ENCODE measurements at regions not wholly inside any gene's neighbourhood (a gene's known extent, or its start where the extent isn't known, plus 50 kb on each side); places are given as distances from the start of the nearest gene placed in this dataset.
"Not testable (repeated sequence)": the region's sequence is repeated elsewhere in the genome, so short reads cannot be mapped to it uniquely, and the experiment has no call there.

- H3K27me3 ChIP-seq (ENCODE audit: control insufficient read depth in 5 of 5, insufficient read depth in 4 of 5, low read length in 5 of 5): no peaks in the 10 kb centered on the region
- H3K4me1 ChIP-seq (ENCODE audit: control insufficient read depth in 5 of 5, insufficient read depth in 5 of 5, low read length in 5 of 5): peaks cover 0 to 4% (median 0%) of the 10 kb centered on the region in 5 donors
- H3K36me3 ChIP-seq (ENCODE audit: control insufficient read depth in 5 of 5, insufficient read depth in 5 of 5, low read length in 5 of 5): no peaks in the 10 kb centered on the region
- no peaks in the 10 kb centered on the region for H3K9me3 ChIP-seq (ENCODE audit: control insufficient read depth in 5 of 5, low read length in 5 of 5)
- H3K27ac ChIP-seq (ENCODE audit: low read depth, low read length): no peak overlapping the region
- no peak overlapping the region for H3K9ac ChIP-seq (ENCODE audit: low read length in 5 of 5)
- H3K4me3 ChIP-seq (ENCODE audit: low read depth in 1 of 5, low read length in 5 of 5): no peak overlapping the region
These were observed 390.7 kb upstream of the EMCN start for GRCh38 chr4:100908540-100908939.

DNA sequence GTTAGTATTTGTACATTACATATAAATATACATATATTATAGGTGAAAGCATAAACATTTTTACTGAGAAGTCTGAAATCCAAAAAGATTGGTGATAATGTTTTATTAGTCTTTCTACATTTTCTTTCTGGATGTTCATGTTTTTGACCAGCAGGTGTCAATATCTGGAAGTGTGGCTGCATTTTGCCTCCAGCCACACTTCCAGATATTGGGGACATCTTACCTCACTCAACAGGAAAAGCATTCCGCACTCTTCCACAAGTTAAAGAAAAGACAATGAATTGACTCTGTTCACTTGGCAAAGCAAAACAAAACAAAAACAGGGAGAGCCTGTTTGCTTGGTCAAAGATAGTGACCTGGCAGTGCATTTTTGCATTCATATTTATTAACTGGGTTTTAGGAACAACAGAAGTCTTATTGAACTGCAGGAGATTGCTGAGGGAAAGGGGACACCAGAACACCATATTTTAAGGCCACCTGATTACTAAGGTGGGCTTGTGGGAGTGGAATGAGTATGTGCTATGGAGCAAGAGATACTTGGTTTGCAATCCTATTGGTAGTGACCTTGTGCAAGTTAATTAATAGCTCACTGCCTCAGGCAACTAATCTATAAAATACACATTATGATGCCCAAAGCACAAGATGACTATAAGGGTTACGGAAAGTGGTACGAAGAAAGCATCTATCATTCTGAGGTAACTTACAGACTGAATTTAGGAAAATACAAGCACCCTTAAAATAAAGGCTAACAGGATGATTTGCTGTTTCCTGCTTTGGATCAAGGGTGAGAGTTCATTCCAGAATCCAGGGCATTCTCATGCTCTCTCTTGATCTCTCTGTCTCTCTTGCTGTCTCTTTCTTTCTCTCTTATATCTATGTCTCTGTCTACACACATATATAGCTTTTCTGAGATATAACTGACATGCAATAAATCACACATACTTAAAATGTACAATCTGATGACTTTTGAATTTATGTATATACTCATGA is 389.9 kb upstream of the EMCN start:
- Histone ChIP-seq H3K4me1 (ENCODE audit: control insufficient read depth in 5 of 5, insufficient read depth in 5 of 5, low read length in 5 of 5) (peaks cover 0 to 4% (median 0%) of the 10 kb centered on the region in 5 donors), H3K9me3 (ENCODE audit: control insufficient read depth in 5 of 5, low read length in 5 of 5) (no peaks in the 10 kb centered on the region), H3K9ac (ENCODE audit: low read length in 5 of 5) (no peak overlapping the region), H3K36me3 (ENCODE audit: control insufficient read depth in 5 of 5, insufficient read depth in 5 of 5, low read length in 5 of 5) (no peaks in the 10 kb centered on the region), H3K4me3 (ENCODE audit: low read depth in 1 of 5, low read length in 5 of 5) (no peak overlapping the region), H3K27me3 (ENCODE audit: control insufficient read depth in 5 of 5, insufficient read depth in 4 of 5, low read length in 5 of 5) (no peaks in the 10 kb centered on the region), H3K27ac (ENCODE audit: low read depth, low read length) (no peak overlapping the region)

DNA sequence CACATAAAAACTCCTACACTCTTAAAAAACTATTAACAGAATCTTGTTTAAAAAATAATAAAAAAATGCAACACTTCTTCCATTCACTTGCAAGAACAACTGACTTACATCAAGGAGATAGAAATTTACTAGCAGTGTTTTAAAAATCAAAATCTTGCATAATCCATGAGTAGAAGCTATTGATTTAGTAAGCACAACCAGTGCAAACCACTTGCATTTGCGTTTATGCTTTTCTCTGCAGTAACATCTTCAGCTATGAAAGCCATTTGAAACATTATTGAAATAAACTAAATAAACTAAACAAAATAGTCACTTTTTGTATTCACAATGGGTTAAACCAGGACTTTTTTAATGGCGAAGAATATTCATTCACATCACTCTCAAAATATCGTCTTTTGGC is 389.2 kb upstream of the EMCN start:
- Histone ChIP-seq H3K4me3 (ENCODE audit: low read depth in 1 of 5, low read length in 5 of 5) (no peak overlapping the region), H3K27ac (ENCODE audit: low read depth, low read length) (no peak overlapping the region), H3K9ac (ENCODE audit: low read length in 5 of 5) (no peak overlapping the region), H3K9me3 (ENCODE audit: control insufficient read depth in 5 of 5, low read length in 5 of 5) (no peaks in the 10 kb centered on the region), H3K27me3 (ENCODE audit: control insufficient read depth in 5 of 5, insufficient read depth in 4 of 5, low read length in 5 of 5) (no peaks in the 10 kb centered on the region), H3K4me1 (ENCODE audit: control insufficient read depth in 5 of 5, insufficient read depth in 5 of 5, low read length in 5 of 5) (peaks cover 0 to 4% (median 0%) of the 10 kb centered on the region in 5 donors), H3K36me3 (ENCODE audit: control insufficient read depth in 5 of 5, insufficient read depth in 5 of 5, low read length in 5 of 5) (no peaks in the 10 kb centered on the region)

GRCh38 chr4:100900945-100901344 is 383.1 kb upstream of the EMCN start:
- H3K9ac ChIP-seq (ENCODE audit: low read length in 5 of 5); H3K4me1 ChIP-seq (ENCODE audit: control insufficient read depth in 5 of 5, insufficient read depth in 5 of 5, low read length in 5 of 5); H3K27me3 ChIP-seq (ENCODE audit: control insufficient read depth in 5 of 5, insufficient read depth in 4 of 5, low read length in 5 of 5); H3K9me3 ChIP-seq (ENCODE audit: control insufficient read depth in 5 of 5, low read length in 5 of 5); H3K27ac ChIP-seq (ENCODE audit: low read depth, low read length); H3K36me3 ChIP-seq (ENCODE audit: control insufficient read depth in 5 of 5, insufficient read depth in 5 of 5, low read length in 5 of 5); H3K4me3 ChIP-seq (ENCODE audit: low read depth in 1 of 5, low read length in 5 of 5): not testable (repeated sequence)

DNA sequence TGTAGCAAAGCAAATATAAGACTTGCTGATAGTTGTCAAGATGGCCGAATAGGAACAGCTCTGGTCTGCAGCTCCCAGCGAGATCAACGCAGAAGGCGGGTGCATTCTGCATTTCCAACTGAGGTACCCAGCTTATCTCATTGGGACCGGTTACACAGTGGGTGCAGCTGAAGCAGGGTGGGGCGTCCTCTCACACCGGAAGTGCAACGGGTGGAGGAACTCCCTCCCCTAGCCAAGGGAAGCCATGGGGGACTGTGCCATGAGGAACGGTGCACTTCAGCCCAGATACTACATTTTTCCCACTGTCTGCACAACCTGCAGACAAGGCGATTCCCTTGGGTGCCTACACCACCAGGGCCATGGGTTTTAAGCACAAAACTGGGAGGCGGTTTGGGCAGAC is 382.3 kb upstream of the EMCN start:
- H3K27me3 ChIP-seq (ENCODE audit: control insufficient read depth in 5 of 5, insufficient read depth in 4 of 5, low read length in 5 of 5): no peaks in the 10 kb centered on the region
- H3K4me1 ChIP-seq (ENCODE audit: control insufficient read depth in 5 of 5, insufficient read depth in 5 of 5, low read length in 5 of 5): peaks cover 0 to 7% (median 0%) of the 10 kb centered on the region in 5 donors
- H3K27ac ChIP-seq (ENCODE audit: low read depth, low read length): no peak overlapping the region
- no peak overlapping the region for H3K9ac ChIP-seq (ENCODE audit: low read length in 5 of 5)
- no peaks in the 10 kb centered on the region for H3K9me3 ChIP-seq (ENCODE audit: control insufficient read depth in 5 of 5, low read length in 5 of 5)
- H3K4me3 ChIP-seq (ENCODE audit: low read depth in 1 of 5, low read length in 5 of 5): no peak overlapping the region
- H3K36me3 ChIP-seq (ENCODE audit: control insufficient read depth in 5 of 5, insufficient read depth in 5 of 5, low read length in 5 of 5): no peaks in the 10 kb centered on the region

DNA sequence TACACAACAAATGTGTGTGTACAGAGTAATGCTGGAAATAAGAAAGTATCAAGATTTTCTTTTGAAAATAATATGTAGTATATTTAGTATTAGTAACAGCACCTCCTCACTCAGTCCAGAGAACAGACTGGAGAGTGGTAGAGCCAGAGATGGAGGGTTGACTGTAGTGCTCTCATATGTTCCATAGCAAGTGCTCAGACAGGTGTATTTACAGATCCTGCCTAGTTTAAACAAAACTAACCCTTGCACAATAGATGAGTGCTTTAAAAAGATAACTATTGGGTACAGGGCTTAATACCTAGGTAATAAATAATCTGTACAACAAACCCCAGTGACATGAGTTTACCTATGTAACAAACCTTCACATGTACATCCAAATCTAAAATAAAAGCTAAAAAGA is 381.0 kb upstream of the EMCN start:
- Histone ChIP-seq H3K27ac (ENCODE audit: low read depth, low read length) (no peak overlapping the region), H3K4me1 (ENCODE audit: control insufficient read depth in 5 of 5, insufficient read depth in 5 of 5, low read length in 5 of 5) (peaks cover 0 to 7% (median 0%) of the 10 kb centered on the region in 5 donors), H3K27me3 (ENCODE audit: control insufficient read depth in 5 of 5, insufficient read depth in 4 of 5, low read length in 5 of 5) (no peaks in the 10 kb centered on the region), H3K9ac (ENCODE audit: low read length in 5 of 5) (no peak overlapping the region), H3K9me3 (ENCODE audit: control insufficient read depth in 5 of 5, low read length in 5 of 5) (no peaks in the 10 kb centered on the region), H3K4me3 (ENCODE audit: low read depth in 1 of 5, low read length in 5 of 5) (no peak overlapping the region), H3K36me3 (ENCODE audit: control insufficient read depth in 5 of 5, insufficient read depth in 5 of 5, low read length in 5 of 5) (no peaks in the 10 kb centered on the region)

- peak overlapping the region in 4 of 5 donors; percentile 31 to 67 (median 46) for H3K9ac ChIP-seq (ENCODE audit: low read length in 5 of 5)
- no peaks in the 10 kb centered on the region for H3K36me3 ChIP-seq (ENCODE audit: control insufficient read depth in 5 of 5, insufficient read depth in 5 of 5, low read length in 5 of 5)
- peaks cover 0 to 5% (median 0%) of the 10 kb centered on the region in 5 donors for H3K9me3 ChIP-seq (ENCODE audit: control insufficient read depth in 5 of 5, low read length in 5 of 5)
- peaks cover 0 to 7% (median 0%) of the 10 kb centered on the region in 5 donors for H3K4me1 ChIP-seq (ENCODE audit: control insufficient read depth in 5 of 5, insufficient read depth in 5 of 5, low read length in 5 of 5)
- peak overlapping the region; percentile 53 to 72 (median 65) for H3K4me3 ChIP-seq (ENCODE audit: low read depth in 1 of 5, low read length in 5 of 5)
- H3K27me3 ChIP-seq (ENCODE audit: control insufficient read depth in 5 of 5, insufficient read depth in 4 of 5, low read length in 5 of 5): no peaks in the 10 kb centered on the region
- no peak overlapping the region for H3K27ac ChIP-seq (ENCODE audit: low read depth, low read length)
These were observed 377.9 kb upstream of the EMCN start for GRCh38 chr4:100895556-100896197.

DNA sequence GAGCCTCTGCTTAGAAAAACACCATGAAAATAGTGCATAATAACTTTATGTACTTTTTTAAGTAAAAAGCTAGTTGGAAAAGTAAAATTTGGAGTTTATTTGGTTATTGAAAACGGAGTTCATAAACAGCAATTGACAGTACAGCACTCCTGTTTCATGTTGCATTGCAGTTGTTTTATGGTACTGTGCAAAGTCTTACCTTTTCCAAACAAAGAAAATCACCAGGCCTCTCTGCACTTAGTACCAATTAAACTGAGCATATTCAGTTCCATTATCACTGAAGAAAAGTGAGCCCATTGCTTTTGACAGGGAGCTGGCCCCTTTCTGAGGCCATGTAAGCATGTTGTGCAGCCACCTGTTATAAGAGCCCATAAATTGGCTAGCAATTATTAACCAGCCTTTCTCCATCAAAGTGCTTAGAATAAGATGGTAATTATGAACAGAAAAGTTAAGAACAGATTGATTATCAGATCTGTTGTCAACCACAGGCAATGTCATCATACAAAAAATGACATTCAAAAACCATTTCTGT is 376.6 kb upstream of the EMCN start:
- Histone ChIP-seq H3K9ac (ENCODE audit: low read length in 5 of 5) (no peak overlapping the region), H3K9me3 (ENCODE audit: control insufficient read depth in 5 of 5, low read length in 5 of 5) (peaks cover 0 to 11% (median 5%) of the 10 kb centered on the region in 5 donors), H3K27ac (ENCODE audit: low read depth, low read length) (no peak overlapping the region), H3K36me3 (ENCODE audit: control insufficient read depth in 5 of 5, insufficient read depth in 5 of 5, low read length in 5 of 5) (no peaks in the 10 kb centered on the region), H3K4me3 (ENCODE audit: low read depth in 1 of 5, low read length in 5 of 5) (no peak overlapping the region), H3K4me1 (ENCODE audit: control insufficient read depth in 5 of 5, insufficient read depth in 5 of 5, low read length in 5 of 5) (peaks cover 0 to 7% (median 0%) of the 10 kb centered on the region in 5 donors), H3K27me3 (ENCODE audit: control insufficient read depth in 5 of 5, insufficient read depth in 4 of 5, low read length in 5 of 5) (no peaks in the 10 kb centered on the region)

- Histone ChIP-seq H3K36me3 (ENCODE audit: control insufficient read depth in 5 of 5, insufficient read depth in 5 of 5, low read length in 5 of 5) (no peaks in the 10 kb centered on the region), H3K4me3 (ENCODE audit: low read depth in 1 of 5, low read length in 5 of 5) (no peak overlapping the region), H3K27me3 (ENCODE audit: control insufficient read depth in 5 of 5, insufficient read depth in 4 of 5, low read length in 5 of 5) (no peaks in the 10 kb centered on the region), H3K27ac (ENCODE audit: low read depth, low read length) (no peak overlapping the region), H3K9me3 (ENCODE audit: control insufficient read depth in 5 of 5, low read length in 5 of 5) (peaks cover 0 to 16% (median 6%) of the 10 kb centered on the region in 5 donors), H3K9ac (ENCODE audit: low read length in 5 of 5) (no peak overlapping the region), H3K4me1 (ENCODE audit: control insufficient read depth in 5 of 5, insufficient read depth in 5 of 5, low read length in 5 of 5) (peaks cover 0 to 7% (median 0%) of the 10 kb centered on the region in 5 donors)
These were observed 374.0 kb upstream of the EMCN start for GRCh38 chr4:100891808-100892207.

GRCh38 chr4:100889898-100890297 is 372.1 kb upstream of the EMCN start:
- no peak overlapping the region for H3K27ac ChIP-seq (ENCODE audit: low read depth, low read length)
- no peak overlapping the region for H3K9ac ChIP-seq (ENCODE audit: low read length in 5 of 5)
- H3K36me3 ChIP-seq (ENCODE audit: control insufficient read depth in 5 of 5, insufficient read depth in 5 of 5, low read length in 5 of 5): no peaks in the 10 kb centered on the region
- no peaks in the 10 kb centered on the region for H3K27me3 ChIP-seq (ENCODE audit: control insufficient read depth in 5 of 5, insufficient read depth in 4 of 5, low read length in 5 of 5)
- H3K9me3 ChIP-seq (ENCODE audit: control insufficient read depth in 5 of 5, low read length in 5 of 5): peaks cover 7 to 18% (median 11%) of the 10 kb centered on the region in 5 donors
- no peaks in the 10 kb centered on the region for H3K4me1 ChIP-seq (ENCODE audit: control insufficient read depth in 5 of 5, insufficient read depth in 5 of 5, low read length in 5 of 5)
- H3K4me3 ChIP-seq (ENCODE audit: low read depth in 1 of 5, low read length in 5 of 5): no peak overlapping the region
